Endothelial cell of umbilical vein (primary cell): ENCODE measurements at regions not wholly inside any gene's neighbourhood (a gene's known extent, or its start where the extent isn't known, plus 50 kb on each side); places are given as distances from the start of the nearest gene placed in this dataset.

ENCODE experiments used
- BruUV-seq: library from RNA; stranded (reverse); fragments of 400-500 nt; replicated peaks from 2 replicates; lab custom pipeline; 2021; lab: Mats Ljungman, UMichigan
- CTCF ChIA-PET: fragments of 300-600, 350-600 bp; sonication (Branson Sonifier 250); formaldehyde crosslinking; loops from one replicate; lab custom pipeline; 2021; ENCODE audit warnings: antibody characterized with exemption, inconsistent platforms; lab: Charles Lee
- POLR2A ChIA-PET: fragments of 300-600, 350-600 bp; sonication (Branson Sonifier 250); formaldehyde crosslinking; loops from one replicate; lab custom pipeline; 2021; ENCODE audit warnings: antibody characterized with exemption, inconsistent platforms; lab: Charles Lee
- DNase-seq: peaks from one replicate; pipeline ENCODE4 v3.0.0-alpha.2; 2011; ENCODE audit warnings: low read depth, low spot score
- FAIRE-seq: peaks from 2 replicates; lab custom pipeline; 2011; peaks lifted over from hg19 to GRCh38; lab: Jason Lieb, UNC
- H2AFZ ChIP-seq: 2 replicates; pipeline ENCODE4 v1.6.0; 2012; ENCODE audit warnings: low read depth, low read length, control low read depth, inconsistent platforms
- H3K27ac ChIP-seq: 2 replicates; pipeline ENCODE4 v1.5.1; 2011; ENCODE audit warnings: low read depth, mild to moderate bottlenecking, control low read depth, low read length, moderate library complexity; ENCODE audit not compliant: insufficient read depth
- H3K27me3 ChIP-seq, 2 experiments: 2 replicates each; pipeline versions ENCODE4 v1.6.0 to v1.6.1; 2011; ENCODE audit warnings: low read length in 2 of 2, mixed read lengths in 1 of 2; ENCODE audit not compliant: control insufficient read depth in 2 of 2, insufficient read depth in 2 of 2
- H3K36me3 ChIP-seq, 2 experiments: 2 replicates in 1 of 2; 3 replicates in 1 of 2; pipeline ENCODE4 v1.5.1; 2011; ENCODE audit warnings: low read length in 2 of 2, mild to moderate bottlenecking in 1 of 2, moderate library complexity in 1 of 2; ENCODE audit not compliant: control insufficient read depth in 2 of 2, insufficient read depth in 2 of 2; ENCODE audit errors: extremely low read depth in 1 of 2
- H3K4me1 ChIP-seq: 3 replicates; pipeline ENCODE4 v1.5.1; 2011; ENCODE audit warnings: mild to moderate bottlenecking, low read length; ENCODE audit not compliant: control insufficient read depth, insufficient read depth; ENCODE audit errors: extremely low read depth
- H3K4me2 ChIP-seq: 2 replicates; pipeline ENCODE4 v1.6.1; 2011; ENCODE audit warnings: low read length, control low read depth, mixed read lengths; ENCODE audit not compliant: insufficient read depth
- H3K4me3 ChIP-seq, 3 experiments: fragments of 200-600 bp in 1 of 3; sonication (generic), shearing (Covaris generic) in 1 of 3; replicated peaks in 1 of 3; 2 replicates each; pipeline ENCODE4 v1.5.1; 2011 to 2016; ENCODE audit warnings: control low read depth in 3 of 3, low read length in 3 of 3, mild to moderate bottlenecking in 2 of 3, inconsistent platforms in 1 of 3, low read depth in 1 of 3, moderate library complexity in 1 of 3; ENCODE audit not compliant: insufficient read depth in 1 of 3
- H3K79me2 ChIP-seq: 2 replicates; pipeline ENCODE4 v1.6.0; 2012; ENCODE audit warnings: low read length, inconsistent platforms; ENCODE audit not compliant: control insufficient read depth, insufficient read depth
- H3K9ac ChIP-seq: replicated peaks from 2 replicates; pipeline ENCODE3; 2011; ENCODE audit warnings: low read length, control low read depth; ENCODE audit not compliant: insufficient read depth; ENCODE audit errors: extremely low read depth
- H3K9me1 ChIP-seq: replicated peaks from 3 replicates; pipeline ENCODE4 v1.6.0; 2011; ENCODE audit warnings: mild to moderate bottlenecking, low read length; ENCODE audit not compliant: control insufficient read depth, insufficient read depth; ENCODE audit errors: extremely low read depth
- H3K9me3 ChIP-seq: replicated peaks from 2 replicates; pipeline ENCODE4 v1.5.1; 2012; ENCODE audit warnings: low read length, inconsistent platforms; ENCODE audit not compliant: control insufficient read depth, insufficient read depth
- H4K20me1 ChIP-seq: replicated peaks from 2 replicates; pipeline ENCODE3; 2011; ENCODE audit warnings: mild to moderate bottlenecking, low read length; ENCODE audit not compliant: control insufficient read depth, insufficient read depth; ENCODE audit errors: extremely low read depth
- CTCF ChIP-seq, 2 donors: IDR thresholded peaks; 1 replicate in 1 of 2; 2 replicates in 1 of 2; pipeline ENCODE4 v1.5.1; 2011; ENCODE audit warnings: low read length in 2 of 2, mild to moderate bottlenecking in 2 of 2, moderate library complexity in 2 of 2, control low read depth in 1 of 2, inconsistent platforms in 1 of 2, low read depth in 1 of 2; ENCODE audit not compliant: insufficient read depth in 1 of 2; ENCODE audit errors: extremely low read depth in 1 of 2
- EZH2 ChIP-seq: IDR thresholded peaks from 2 replicates; pipeline ENCODE4 v1.6.1; 2012; ENCODE audit warnings: borderline replicate concordance, low read depth, mild to moderate bottlenecking, moderate library complexity, low read length, inconsistent platforms; ENCODE audit not compliant: severe bottlenecking
- FOS ChIP-seq: IDR thresholded peaks from 2 replicates; pipeline ENCODE4 v1.6.1; 2011; ENCODE audit warnings: mild to moderate bottlenecking, low read length, moderate library complexity, borderline replicate concordance; ENCODE audit not compliant: insufficient read depth
- GATA2 ChIP-seq: IDR thresholded peaks from 2 replicates; pipeline ENCODE4 v1.7.0; 2011; ENCODE audit warnings: low read depth, mild to moderate bottlenecking, moderate library complexity, mixed read lengths, low read length; ENCODE audit not compliant: insufficient read length, insufficient read depth
- JUN ChIP-seq: IDR thresholded peaks from 2 replicates; pipeline ENCODE4 v1.6.1; 2011; ENCODE audit warnings: borderline replicate concordance, low read depth; ENCODE audit not compliant: insufficient read length, insufficient read depth
- MYC ChIP-seq: IDR thresholded peaks from one replicate; pipeline ENCODE4 v1.6.1; 2011; ENCODE audit warnings: mild to moderate bottlenecking, low read depth, low read length
- POLR2A ChIP-seq: IDR thresholded peaks from 2 replicates; pipeline ENCODE4 v1.6.1; 2012; ENCODE audit warnings: low read depth, mild to moderate bottlenecking, control low read depth, low read length
- POLR2AphosphoS5 ChIP-seq: IDR thresholded peaks from 2 replicates; pipeline ENCODE4 v1.6.1; 2012; ENCODE audit warnings: low read depth, mild to moderate bottlenecking, control low read depth, low read length, moderate library complexity; ENCODE audit not compliant: insufficient read depth
- dilution Hi-C: fragments of 300-500 bp; cut with MboI; formaldehyde crosslinking; loops from one replicate; pipeline ENCODE4 v1.15.0; 2019; ENCODE audit warnings: low sequenced_read_pairs; ENCODE audit not compliant: extremely low pct_ligation_motif_present
- intact Hi-C: fragments of 100-400 bp; cut with micrococcal nuclease; formaldehyde crosslinking; loops from one replicate; pipeline ENCODE4 v1.10.0; 2022
- TF ChIP-seq, protein P1 (sequence below): IDR thresholded peaks from 2 replicates; pipeline ENCODE4 v1.6.1; 2011; ENCODE audit not compliant: insufficient read depth, insufficient read length

- H4K20me1 ChIP-seq, result no peaks in the 10 kb centered on the region
- H3K36me3 ChIP-seq, result no peaks in the 10 kb centered on the region
- CTCF ChIA-PET, result no interaction called here
- BruUV-seq, result no TSS peak
- dilution Hi-C loops, result no loop called here
- DNase-seq (no peak), FAIRE-seq (no peak)
- POLR2A ChIA-PET, result no interaction called here
- TF ChIP-seq FOS (no peak), POLR2AphosphoS5 (no peak), GATA2 (no peak), JUN (no peak), POLR2A (no peak), EZH2 (no peak), CTCF (IDR thresholded peaks at IDR 0.05; ENCODE audit: extremely low read depth in 1 of 2, insufficient read depth in 1 of 2, low read depth in 1 of 2, low read length in 2 of 2) (no peak), MYC (no peak)
- TF ChIP-seq, protein P1, sequence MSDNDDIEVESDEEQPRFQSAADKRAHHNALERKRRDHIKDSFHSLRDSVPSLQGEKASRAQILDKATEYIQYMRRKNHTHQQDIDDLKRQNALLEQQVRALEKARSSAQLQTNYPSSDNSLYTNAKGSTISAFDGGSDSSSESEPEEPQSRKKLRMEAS, result no peak
- no peaks in the 10 kb centered on the region for H3K79me2 ChIP-seq
- no peak overlapping the region for H3K27ac ChIP-seq
- no peak overlapping the region for H3K4me2 ChIP-seq
- H3K4me1 ChIP-seq, result no peaks in the 10 kb centered on the region
- no peak overlapping the region for H3K4me3 ChIP-seq
- H3K9me3 ChIP-seq, result no peaks in the 10 kb centered on the region
- no peak overlapping the region for H3K9ac ChIP-seq
- intact Hi-C loops, result no loop called here
- H3K9me1 ChIP-seq, result no peaks in the 10 kb centered on the region
- no peaks in the 10 kb centered on the region for H3K27me3 ChIP-seq
- no peak overlapping the region for H2AFZ ChIP-seq
Observed at GRCh38 chr18:71643822-71644221, 900.3 kb downstream of the CBLN2 start.
